ENCODE measurements at regions not wholly inside any gene's neighbourhood (a gene's known extent, or its start where the extent isn't known, plus 50 kb on each side); places are given as distances from the start of the nearest gene placed in this dataset.

DNA sequence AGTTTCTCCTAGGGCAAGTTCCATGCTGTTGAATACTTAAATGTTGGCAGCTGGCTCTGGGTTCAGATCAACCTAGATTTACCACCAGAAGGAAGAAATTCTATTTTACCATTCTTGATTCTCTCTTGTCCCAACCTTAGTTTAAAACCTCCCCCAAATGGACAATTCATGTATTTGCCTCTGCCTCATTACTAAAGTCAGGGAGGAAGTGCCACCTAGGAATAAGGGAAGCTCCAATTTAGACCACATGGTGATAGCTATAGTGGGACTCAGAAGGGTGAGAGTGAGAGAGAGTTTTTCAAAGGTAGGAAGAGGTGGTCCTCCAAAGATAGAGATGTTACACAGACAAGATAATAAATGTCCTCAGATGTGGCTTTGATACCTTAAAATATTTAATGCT is 53.4 kb upstream of the PAM start:
- TF ChIP-seq SMC3 (IDR thresholded peaks at IDR 0.05; ENCODE audit: borderline replicate concordance, low read length), result no peak
- TF ChIP-seq, protein P1, sequence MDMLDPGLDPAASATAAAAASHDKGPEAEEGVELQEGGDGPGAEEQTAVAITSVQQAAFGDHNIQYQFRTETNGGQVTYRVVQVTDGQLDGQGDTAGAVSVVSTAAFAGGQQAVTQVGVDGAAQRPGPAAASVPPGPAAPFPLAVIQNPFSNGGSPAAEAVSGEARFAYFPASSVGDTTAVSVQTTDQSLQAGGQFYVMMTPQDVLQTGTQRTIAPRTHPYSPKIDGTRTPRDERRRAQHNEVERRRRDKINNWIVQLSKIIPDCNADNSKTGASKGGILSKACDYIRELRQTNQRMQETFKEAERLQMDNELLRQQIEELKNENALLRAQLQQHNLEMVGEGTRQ (IDR thresholded peaks at IDR 0.05; ENCODE audit: borderline replicate concordance, low read depth, low read length), result no peak
- TF ChIP-seq, protein P2, sequence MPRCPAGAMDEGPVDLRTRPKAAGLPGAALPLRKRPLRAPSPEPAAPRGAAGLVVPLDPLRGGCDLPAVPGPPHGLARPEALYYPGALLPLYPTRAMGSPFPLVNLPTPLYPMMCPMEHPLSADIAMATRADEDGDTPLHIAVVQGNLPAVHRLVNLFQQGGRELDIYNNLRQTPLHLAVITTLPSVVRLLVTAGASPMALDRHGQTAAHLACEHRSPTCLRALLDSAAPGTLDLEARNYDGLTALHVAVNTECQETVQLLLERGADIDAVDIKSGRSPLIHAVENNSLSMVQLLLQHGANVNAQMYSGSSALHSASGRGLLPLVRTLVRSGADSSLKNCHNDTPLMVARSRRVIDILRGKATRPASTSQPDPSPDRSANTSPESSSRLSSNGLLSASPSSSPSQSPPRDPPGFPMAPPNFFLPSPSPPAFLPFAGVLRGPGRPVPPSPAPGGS (IDR thresholded peaks at IDR 0.05; ENCODE audit: borderline replicate concordance, insufficient read depth, low read depth, low read length, poor library complexity, severe bottlenecking), result no peak
- TF ChIP-seq YY1 (IDR thresholded peaks at IDR 0.05; ENCODE audit: low read depth, low read length), result no peak
- TF ChIP-seq, protein P3, sequence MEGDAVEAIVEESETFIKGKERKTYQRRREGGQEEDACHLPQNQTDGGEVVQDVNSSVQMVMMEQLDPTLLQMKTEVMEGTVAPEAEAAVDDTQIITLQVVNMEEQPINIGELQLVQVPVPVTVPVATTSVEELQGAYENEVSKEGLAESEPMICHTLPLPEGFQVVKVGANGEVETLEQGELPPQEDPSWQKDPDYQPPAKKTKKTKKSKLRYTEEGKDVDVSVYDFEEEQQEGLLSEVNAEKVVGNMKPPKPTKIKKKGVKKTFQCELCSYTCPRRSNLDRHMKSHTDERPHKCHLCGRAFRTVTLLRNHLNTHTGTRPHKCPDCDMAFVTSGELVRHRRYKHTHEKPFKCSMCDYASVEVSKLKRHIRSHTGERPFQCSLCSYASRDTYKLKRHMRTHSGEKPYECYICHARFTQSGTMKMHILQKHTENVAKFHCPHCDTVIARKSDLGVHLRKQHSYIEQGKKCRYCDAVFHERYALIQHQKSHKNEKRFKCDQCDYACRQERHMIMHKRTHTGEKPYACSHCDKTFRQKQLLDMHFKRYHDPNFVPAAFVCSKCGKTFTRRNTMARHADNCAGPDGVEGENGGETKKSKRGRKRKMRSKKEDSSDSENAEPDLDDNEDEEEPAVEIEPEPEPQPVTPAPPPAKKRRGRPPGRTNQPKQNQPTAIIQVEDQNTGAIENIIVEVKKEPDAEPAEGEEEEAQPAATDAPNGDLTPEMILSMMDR (IDR thresholded peaks at IDR 0.05 in 2 of 3, conservative IDR thresholded peaks at IDR 0.05 in 1 of 3; ENCODE audit: control insufficient read depth in 2 of 3, extremely low read depth in 1 of 3, insufficient read depth in 1 of 3, low read depth in 3 of 3, low read length in 3 of 3), result no peak
- TF ChIP-seq SREBF1 (IDR thresholded peaks at IDR 0.05; ENCODE audit: low read length), result no peak

Measured in GM12878 (cell line).